ENCODE measurements at regions not wholly inside any gene's neighbourhood (a gene's known extent, or its start where the extent isn't known, plus 50 kb on each side); places are given as distances from the start of the nearest gene placed in this dataset.

DNA sequence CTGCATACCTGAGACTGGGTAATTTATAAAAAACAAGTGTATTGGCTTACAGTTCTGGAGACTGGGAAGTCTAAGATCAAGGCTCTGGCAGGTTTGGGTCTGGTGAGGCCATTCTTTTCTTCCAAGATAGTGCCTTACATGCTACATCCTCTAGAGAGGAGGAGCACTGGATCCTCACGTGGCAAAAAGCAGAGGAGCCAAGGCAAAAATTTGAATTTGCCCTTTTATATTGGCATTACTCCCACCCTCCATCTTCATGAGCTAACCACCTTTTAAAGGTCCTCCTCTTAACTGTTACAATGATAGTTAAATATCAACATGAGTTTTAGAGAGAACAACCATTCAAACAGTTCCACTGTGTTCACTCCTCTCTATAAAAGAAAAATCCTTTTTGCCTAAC is 286.3 kb upstream of the SEL1L start:
- H3K9me3 Mint-ChIP-seq = peaks cover 8 to 11% of the 10 kb centered on the region in 2 donors
- Histone ChIP-seq H3K36me3 (ENCODE audit: control insufficient read depth, insufficient read depth, low read length) (no peaks in the 10 kb centered on the region), H3K4me1 (ENCODE audit: control insufficient read depth, insufficient read depth, low read length) (no peaks in the 10 kb centered on the region), H3K4me3 (ENCODE audit: low read length) (no peak overlapping the region), H3K27me3 (ENCODE audit: control insufficient read depth, insufficient read depth, low read length) (no peaks in the 10 kb centered on the region), H3K27ac (ENCODE audit: low read length) (no peak overlapping the region), H3K9me3 (ENCODE audit: control insufficient read depth, insufficient read depth, low read length) (no peaks in the 10 kb centered on the region)
- H3K4me3 Mint-ChIP-seq = no peak overlapping the region
- no peak overlapping the region for H3K27ac Mint-ChIP-seq
- H3K4me1 Mint-ChIP-seq = no peaks in the 10 kb centered on the region
- WGBS (ENCODE audit: insufficient coverage) = 75% methylated on average over 1 of the region's 1 CpG
- no peaks in the 10 kb centered on the region for H3K36me3 Mint-ChIP-seq
- DNase-seq = no peak
- intact Hi-C loops (cut with micrococcal nuclease) = no loop called here
- no peaks in the 10 kb centered on the region for H3K27me3 Mint-ChIP-seq (ENCODE audit: low read depth in 2 of 2)
- ATAC-seq = no peak
- no peak for TF ChIP-seq CTCF (IDR thresholded peaks at IDR 0.05)

DNA sequence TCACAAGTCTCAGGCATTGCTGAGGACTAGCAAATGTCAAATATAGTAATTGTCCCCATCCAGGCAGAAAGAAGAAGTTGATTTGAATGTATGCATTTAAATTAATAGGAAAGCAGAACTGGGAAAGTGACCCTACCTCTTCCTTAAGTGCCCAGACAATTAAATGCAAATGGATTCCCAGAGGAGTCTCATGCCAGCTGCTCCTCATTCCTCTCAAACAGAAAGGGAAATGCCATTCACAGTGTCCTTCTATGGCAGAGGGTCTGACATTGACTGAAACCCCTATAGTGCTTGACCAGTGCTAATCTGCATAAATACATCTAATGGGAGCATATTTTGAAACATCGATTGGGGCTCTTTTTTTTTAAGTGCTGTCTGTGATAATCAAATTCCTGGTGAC is 292.4 kb upstream of the SEL1L start:
- Histone ChIP-seq H3K4me3 (ENCODE audit: low read length) (no peak overlapping the region), H3K27me3 (ENCODE audit: control insufficient read depth, insufficient read depth, low read length) (no peaks in the 10 kb centered on the region), H3K4me1 (ENCODE audit: control insufficient read depth, insufficient read depth, low read length) (no peaks in the 10 kb centered on the region), H3K36me3 (ENCODE audit: control insufficient read depth, insufficient read depth, low read length) (no peaks in the 10 kb centered on the region), H3K27ac (ENCODE audit: low read length) (no peak overlapping the region), H3K9me3 (ENCODE audit: control insufficient read depth, insufficient read depth, low read length) (no peaks in the 10 kb centered on the region)
- H3K4me3 Mint-ChIP-seq = no peak overlapping the region
- WGBS (ENCODE audit: insufficient coverage) = 100% methylated on average over 1 of the region's 1 CpG
- no peaks in the 10 kb centered on the region for H3K4me1 Mint-ChIP-seq
- ATAC-seq (no peak), DNase-seq (no peak)
- no peak overlapping the region for H3K27ac Mint-ChIP-seq
- H3K36me3 Mint-ChIP-seq = peaks cover 12% of the 10 kb centered on the region
- intact Hi-C loops (cut with micrococcal nuclease) = no loop called here
- no peak for TF ChIP-seq CTCF (IDR thresholded peaks at IDR 0.05)
- H3K27me3 Mint-ChIP-seq (ENCODE audit: low read depth in 2 of 2) = no peaks in the 10 kb centered on the region
- H3K9me3 Mint-ChIP-seq = peaks cover 12 to 19% of the 10 kb centered on the region in 2 donors

DNA sequence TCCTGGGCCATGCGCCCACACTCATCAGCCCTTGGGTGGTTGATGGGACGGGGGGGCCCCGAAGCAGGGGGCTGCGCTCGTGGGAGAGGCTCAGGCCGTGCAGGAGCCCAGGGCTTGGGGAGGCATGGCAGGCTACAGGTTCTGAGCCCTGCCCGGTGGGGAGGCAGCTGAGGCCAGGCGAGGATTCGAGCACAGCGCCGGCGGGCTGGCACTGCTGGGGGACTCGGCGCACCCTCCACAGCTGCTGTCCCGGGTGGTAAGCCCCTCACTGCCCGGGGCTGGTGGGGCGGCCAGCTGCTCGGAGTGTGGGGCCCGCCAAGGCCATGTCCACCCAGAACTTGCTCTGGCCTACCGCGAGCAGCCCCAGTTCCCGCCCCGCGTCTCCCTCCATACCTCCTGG is 295.8 kb upstream of the SEL1L start:
- no peak overlapping the region for H3K4me3 Mint-ChIP-seq
- H3K4me1 ChIP-seq (ENCODE audit: control insufficient read depth, insufficient read depth, low read length) = no peaks in the 10 kb centered on the region
- H3K36me3 Mint-ChIP-seq = peaks cover 12% of the 10 kb centered on the region
- H3K27me3 Mint-ChIP-seq (ENCODE audit: low read depth in 2 of 2) = no peaks in the 10 kb centered on the region
- intact Hi-C loops (cut with micrococcal nuclease) = no loop called here
- no peaks in the 10 kb centered on the region for H3K4me1 Mint-ChIP-seq
- no peaks in the 10 kb centered on the region for H3K9me3 ChIP-seq (ENCODE audit: control insufficient read depth, insufficient read depth, low read length)
- ATAC-seq (no peak), DNase-seq (no peak)
- no peak for TF ChIP-seq CTCF (IDR thresholded peaks at IDR 0.05)
- whole genome bisulfite sequencing (ENCODE audit: insufficient coverage) = 93% methylated on average over 24 of the region's 24 CpGs
- H3K4me3 ChIP-seq (ENCODE audit: low read length) = no peak overlapping the region
- no peaks in the 10 kb centered on the region for H3K36me3 ChIP-seq (ENCODE audit: control insufficient read depth, insufficient read depth, low read length)
- peaks cover 11 to 13% of the 10 kb centered on the region in 2 donors for H3K9me3 Mint-ChIP-seq
- H3K27me3 ChIP-seq (ENCODE audit: control insufficient read depth, insufficient read depth, low read length) = no peaks in the 10 kb centered on the region
- H3K27ac ChIP-seq (ENCODE audit: low read length) = no peak overlapping the region
- H3K27ac Mint-ChIP-seq = no peak overlapping the region

GRCh38 chr14:81831128-81831820 is 297.6 kb upstream of the SEL1L start:
- ATAC-seq (no peak), DNase-seq (no peak)
- intact Hi-C loops (cut with micrococcal nuclease) = no loop called here
- WGBS (ENCODE audit: insufficient coverage) = 78% methylated on average over 2 of the region's 4 CpGs
- H3K4me3 Mint-ChIP-seq = no peak overlapping the region
- no peaks in the 10 kb centered on the region for H3K4me1 Mint-ChIP-seq
- H3K9me3 Mint-ChIP-seq = peaks cover 15 to 17% of the 10 kb centered on the region in 2 donors
- no peaks in the 10 kb centered on the region for H3K36me3 ChIP-seq (ENCODE audit: control insufficient read depth, insufficient read depth, low read length)
- H3K27me3 ChIP-seq (ENCODE audit: control insufficient read depth, insufficient read depth, low read length) = no peaks in the 10 kb centered on the region
- no peak for TF ChIP-seq CTCF (IDR thresholded peaks at IDR 0.05)
- no peak overlapping the region for H3K27ac Mint-ChIP-seq
- H3K4me3 ChIP-seq (ENCODE audit: low read length) = no peak overlapping the region
- H3K4me1 ChIP-seq (ENCODE audit: control insufficient read depth, insufficient read depth, low read length) = no peaks in the 10 kb centered on the region
- H3K9me3 ChIP-seq (ENCODE audit: control insufficient read depth, insufficient read depth, low read length) = peaks cover 6% of the 10 kb centered on the region
- no peaks in the 10 kb centered on the region for H3K27me3 Mint-ChIP-seq (ENCODE audit: low read depth in 2 of 2)
- H3K36me3 Mint-ChIP-seq = peaks cover 20% of the 10 kb centered on the region
- H3K27ac ChIP-seq (ENCODE audit: low read length) = no peak overlapping the region

All from natural killer cell (primary cell).